ENCODE measurements at regions not wholly inside any gene's neighbourhood (a gene's known extent, or its start where the extent isn't known, plus 50 kb on each side); places are given as distances from the start of the nearest gene placed in this dataset.
"Not testable (repeated sequence)": the region's sequence is repeated elsewhere in the genome, so short reads cannot be mapped to it uniquely, and the experiment has no call there.

GRCh38 chr4:3937849-3938562 lies 171.8 kb downstream of the ADRA2C start:
- not testable (repeated sequence) for TF ChIP-seq RAD21 (IDR thresholded peaks at IDR 0.05; ENCODE audit: low read length); CTCF (IDR thresholded peaks at IDR 0.05); REST (IDR thresholded peaks at IDR 0.05; ENCODE audit: low read depth, low read length); RFX5 (IDR thresholded peaks at IDR 0.05; ENCODE audit: low read length); SIN3A (IDR thresholded peaks at IDR 0.05; ENCODE audit: borderline replicate concordance, low read depth, low read length)
